Bronchial epithelial cell (primary cell): ENCODE measurements at regions not wholly inside any gene's neighbourhood (a gene's known extent, or its start where the extent isn't known, plus 50 kb on each side); places are given as distances from the start of the nearest gene placed in this dataset.

ENCODE experiments used
- DNase-seq: peaks from one replicate; pipeline ENCODE4 v3.0.0-alpha.2; 2010; ENCODE audit warnings: low read depth
- FAIRE-seq: peaks from 2 replicates; lab custom pipeline; 2011; peaks lifted over from hg19 to GRCh38; lab: Jason Lieb, UNC
- H3K27me3 ChIP-seq: 2 replicates; pipeline ENCODE4 v1.5.1; 2011; ENCODE audit warnings: low read length; ENCODE audit not compliant: control insufficient read depth, insufficient read depth
- H3K36me3 ChIP-seq: 2 replicates; pipeline ENCODE4 v1.5.1; 2011; ENCODE audit warnings: low read length; ENCODE audit not compliant: control insufficient read depth, insufficient read depth
- H3K4me3 ChIP-seq: 2 replicates; pipeline ENCODE4 v1.5.1; 2011; ENCODE audit warnings: mild to moderate bottlenecking, low read depth, low read length, control low read depth
- CTCF ChIP-seq: IDR thresholded peaks from 2 replicates; pipeline ENCODE4 v1.5.1; 2011; ENCODE audit warnings: mild to moderate bottlenecking, moderate library complexity, low read length, control low read depth, inconsistent platforms; ENCODE audit not compliant: insufficient read depth, severe bottlenecking

DNA sequence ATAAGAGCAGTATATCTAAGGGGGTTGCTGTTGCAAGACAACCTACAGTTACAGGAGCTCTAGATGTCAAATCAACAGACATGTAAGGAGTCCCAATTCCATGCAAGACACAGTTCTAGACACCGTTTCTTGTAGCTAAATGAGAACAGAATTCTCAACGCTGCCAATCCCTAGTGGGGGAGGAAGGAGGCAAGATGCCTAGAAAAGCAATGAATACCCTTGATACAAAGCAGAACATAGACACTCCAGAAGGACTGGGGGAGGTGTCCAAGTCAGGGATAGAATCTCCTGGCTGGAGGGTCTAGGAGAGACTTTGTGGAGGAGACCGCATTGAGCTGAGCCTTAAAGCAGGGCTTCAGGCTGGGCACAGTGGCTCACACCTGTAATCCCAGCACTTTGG is 280.2 kb downstream of the BUD13 start:
- no peak for TF ChIP-seq CTCF
- no peak overlapping the region for H3K4me3 ChIP-seq
- no peak for DNase-seq
- H3K27me3 ChIP-seq, result no peaks in the 10 kb centered on the region
- no peak for FAIRE-seq
- H3K36me3 ChIP-seq, result no peaks in the 10 kb centered on the region

GRCh38 chr11:116488836-116489389 is 283.9 kb downstream of the BUD13 start:
- no peaks in the 10 kb centered on the region for H3K36me3 ChIP-seq
- H3K4me3 ChIP-seq, result no peak overlapping the region
- DNase-seq (no peak), FAIRE-seq (no peak)
- no peaks in the 10 kb centered on the region for H3K27me3 ChIP-seq
- TF ChIP-seq CTCF, result no peak

GRCh38 chr11:116485425-116485824 is 287.4 kb downstream of the BUD13 start:
- FAIRE-seq, result no peak

GRCh38 chr11:116482716-116483115 is 290.1 kb downstream of the BUD13 start:
- Histone ChIP-seq H3K27me3 (no peaks in the 10 kb centered on the region), H3K36me3 (no peaks in the 10 kb centered on the region), H3K4me3 (no peak overlapping the region)
- FAIRE-seq, result no peak
- TF ChIP-seq CTCF, result no peak
- no peak for DNase-seq

More at GRCh38 chr11:116485425-116485824, 287.4 kb downstream of the BUD13 start:
- Histone ChIP-seq H3K36me3 (no peaks in the 10 kb centered on the region), H3K27me3 (no peaks in the 10 kb centered on the region), H3K4me3 (no peak overlapping the region)
- no peak for DNase-seq
- TF ChIP-seq CTCF, result no peak

- TF ChIP-seq CTCF, result no peak
- FAIRE-seq (no peak), DNase-seq (no peak)
- no peaks in the 10 kb centered on the region for H3K36me3 ChIP-seq
- no peaks in the 10 kb centered on the region for H3K27me3 ChIP-seq
- H3K4me3 ChIP-seq, result no peak overlapping the region
Observed at GRCh38 chr11:116481126-116481675, 291.6 kb downstream of the BUD13 start.
